Panc1 (cell line): ENCODE measurements at regions not wholly inside any gene's neighbourhood (a gene's known extent, or its start where the extent isn't known, plus 50 kb on each side); places are given as distances from the start of the nearest gene placed in this dataset.

Experiments used
- ATAC-seq: fragments of 200-7000 bp; cut with Tn5 transposase; 2 replicates; pipeline ENCODE4 v1.9.1; 2020; ENCODE audit warnings: mild to moderate bottlenecking, moderate library complexity
- BruUV-seq: library from RNA; stranded (reverse); fragments of 400-500 nt; replicated peaks from 2 replicates; lab custom pipeline; 2021; lab: Mats Ljungman, UMichigan
- CTCF ChIA-PET: fragments of 300-600 bp; sonication (Branson Sonifier 250); formaldehyde crosslinking; loops from one replicate; lab custom pipeline; 2022; ENCODE audit warnings: antibody characterized with exemption; lab: Charles Lee
- POLR2A ChIA-PET: fragments of 300-600 bp; sonication (Branson Sonifier 250); formaldehyde crosslinking; loops from one replicate; lab custom pipeline; 2022; ENCODE audit warnings: antibody characterized with exemption; lab: Charles Lee
- DNase-seq: peaks from one replicate; pipeline ENCODE4 v3.0.0-alpha.2; 2010; ENCODE audit warnings: low read depth, low spot score
- H3K27ac ChIP-seq: 2 replicates; pipeline ENCODE4 v1.5.1; 2011; ENCODE audit warnings: mild to moderate bottlenecking, low read length, inconsistent platforms
- H3K27me3 ChIP-seq: fragments of 200-500 bp; sonication (Bioruptor generic); 2 replicates; pipeline ENCODE4 v1.6.0; 2014; ENCODE audit warnings: low read length, inconsistent platforms; ENCODE audit not compliant: control insufficient read depth, insufficient read depth
- H3K36me3 ChIP-seq: fragments of 200-500 bp; sonication (Bioruptor generic); 2 replicates; pipeline ENCODE4 v1.5.1; 2014; ENCODE audit warnings: inconsistent platforms, mild to moderate bottlenecking, low read length, moderate library complexity; ENCODE audit not compliant: control insufficient read depth, insufficient read depth
- H3K4me1 ChIP-seq: 2 replicates; pipeline ENCODE4 v1.5.1; 2011; ENCODE audit warnings: inconsistent platforms, mild to moderate bottlenecking, low read length, moderate library complexity; ENCODE audit not compliant: control insufficient read depth, insufficient read depth
- H3K4me3 ChIP-seq, 2 experiments: 2 replicates each; pipeline ENCODE4 v1.5.1; 2011 to 2012; ENCODE audit warnings: low read depth in 2 of 2, low read length in 2 of 2, mild to moderate bottlenecking in 2 of 2, inconsistent platforms in 1 of 2, moderate library complexity in 1 of 2
- H3K9me3 ChIP-seq: fragments of 200-500 bp; sonication (Bioruptor generic); 2 replicates; pipeline ENCODE4 v1.5.1; 2014; ENCODE audit warnings: low read depth, mild to moderate bottlenecking, inconsistent platforms, low read length, moderate library complexity; ENCODE audit not compliant: control insufficient read depth, insufficient read depth
- POLR2AphosphoS5 ChIP-seq: IDR thresholded peaks from 2 replicates; pipeline ENCODE4 v1.6.1; 2012; ENCODE audit warnings: mild to moderate bottlenecking, low read depth, low read length, moderate library complexity
- REST ChIP-seq, 2 experiments: IDR thresholded peaks; 2 replicates each; pipeline ENCODE4 v1.6.1; 2011 to 2012; ENCODE audit warnings: low read depth in 2 of 2, control low read depth in 1 of 2, low read length in 1 of 2, mild to moderate bottlenecking in 1 of 2, moderate library complexity in 1 of 2; ENCODE audit not compliant: insufficient read depth in 1 of 2
- SIN3A ChIP-seq: IDR thresholded peaks from 2 replicates; pipeline ENCODE4 v1.6.1; 2012; ENCODE audit warnings: low read depth, mild to moderate bottlenecking, low read length, moderate library complexity, borderline replicate concordance; ENCODE audit not compliant: insufficient read depth
- TCF7L2 ChIP-seq: IDR thresholded peaks from 2 replicates; pipeline ENCODE4 v1.6.1; 2011; ENCODE audit warnings: mild to moderate bottlenecking, low read depth, low read length, inconsistent platforms
- in situ Hi-C: cut with HindIII; loops from 2 replicates; pipeline ENCODE4 v1.10.0; 2016; ENCODE audit warnings: low sequenced_read_pairs, low pct_unique_long_range_greater_than_20kb
- intact Hi-C: fragments of 100-400 bp; cut with micrococcal nuclease; formaldehyde crosslinking; loops from one replicate; pipeline ENCODE4 v1.10.0; 2022; ENCODE audit not compliant: unreplicated experiment
- TF ChIP-seq, protein P1 (sequence below): fragments of 450-650 bp; IDR thresholded peaks from 2 replicates; pipeline ENCODE4 v1.5.1; 2017; ENCODE audit warnings: mild to moderate bottlenecking

DNA sequence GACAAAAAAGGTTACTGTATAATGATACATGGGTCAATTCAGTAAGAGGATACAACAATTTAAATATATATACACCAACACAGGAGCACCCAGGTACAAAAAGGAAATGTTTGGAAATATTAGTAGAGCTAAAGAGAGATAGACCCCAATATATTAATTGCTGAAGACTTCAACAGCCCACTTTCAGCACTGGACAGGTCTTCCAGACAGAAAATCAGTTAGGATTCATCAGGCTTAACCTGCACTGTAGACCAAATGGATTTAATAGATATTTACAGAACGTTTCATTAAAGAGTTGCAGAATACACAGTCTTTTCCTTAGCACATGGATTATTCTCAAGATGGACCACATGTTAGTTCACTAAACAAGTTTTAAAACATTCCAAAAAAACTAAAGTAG, 845.9 kb upstream of the GBE1 start:
- no peaks in the 10 kb centered on the region for H3K4me1 ChIP-seq
- no TSS peak for BruUV-seq

DNA sequence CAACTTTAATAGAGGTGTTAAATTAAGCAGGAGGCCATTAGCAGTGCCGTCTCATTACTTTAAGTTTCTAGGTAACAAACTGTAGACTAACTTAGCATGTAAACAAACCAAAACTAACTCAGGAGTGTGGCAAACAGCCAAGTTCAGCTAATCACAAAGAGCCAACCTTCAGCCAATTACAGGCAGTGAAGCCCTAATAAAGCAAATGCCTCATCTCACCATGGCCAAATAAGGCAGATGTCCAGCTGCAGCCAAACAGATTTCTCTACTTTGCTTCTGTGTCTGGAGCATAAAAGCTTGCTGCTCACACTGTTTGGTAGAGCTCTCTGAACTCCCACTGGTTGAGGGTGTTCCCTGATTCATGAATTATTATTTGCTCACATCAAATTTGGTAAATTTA, 835.4 kb upstream of the GBE1 start:
- intact Hi-C loops, result no loop called here
- no TSS peak for BruUV-seq
- ChIA-PET CTCF (no interaction called here), POLR2A (no interaction called here)
- Histone ChIP-seq H3K27me3 (no peaks in the 10 kb centered on the region), H3K9me3 (no peaks in the 10 kb centered on the region), H3K27ac (no peak overlapping the region), H3K36me3 (no peaks in the 10 kb centered on the region), H3K4me1 (no peaks in the 10 kb centered on the region), H3K4me3 (no peak overlapping the region)
- DNase-seq, result no peak
- no peak for ATAC-seq
- in situ Hi-C loops, result no loop called here
- TF ChIP-seq, protein P1, sequence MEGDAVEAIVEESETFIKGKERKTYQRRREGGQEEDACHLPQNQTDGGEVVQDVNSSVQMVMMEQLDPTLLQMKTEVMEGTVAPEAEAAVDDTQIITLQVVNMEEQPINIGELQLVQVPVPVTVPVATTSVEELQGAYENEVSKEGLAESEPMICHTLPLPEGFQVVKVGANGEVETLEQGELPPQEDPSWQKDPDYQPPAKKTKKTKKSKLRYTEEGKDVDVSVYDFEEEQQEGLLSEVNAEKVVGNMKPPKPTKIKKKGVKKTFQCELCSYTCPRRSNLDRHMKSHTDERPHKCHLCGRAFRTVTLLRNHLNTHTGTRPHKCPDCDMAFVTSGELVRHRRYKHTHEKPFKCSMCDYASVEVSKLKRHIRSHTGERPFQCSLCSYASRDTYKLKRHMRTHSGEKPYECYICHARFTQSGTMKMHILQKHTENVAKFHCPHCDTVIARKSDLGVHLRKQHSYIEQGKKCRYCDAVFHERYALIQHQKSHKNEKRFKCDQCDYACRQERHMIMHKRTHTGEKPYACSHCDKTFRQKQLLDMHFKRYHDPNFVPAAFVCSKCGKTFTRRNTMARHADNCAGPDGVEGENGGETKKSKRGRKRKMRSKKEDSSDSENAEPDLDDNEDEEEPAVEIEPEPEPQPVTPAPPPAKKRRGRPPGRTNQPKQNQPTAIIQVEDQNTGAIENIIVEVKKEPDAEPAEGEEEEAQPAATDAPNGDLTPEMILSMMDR, result no peak
- TF ChIP-seq POLR2AphosphoS5, result no peak
- TF ChIP-seq TCF7L2, result no peak
- TF ChIP-seq SIN3A, result no peak
- no peak for TF ChIP-seq REST (IDR thresholded peaks at IDR 0.05; ENCODE audit: insufficient read depth in 1 of 2, low read depth in 2 of 2, low read length in 1 of 2)

More for the DNA sequence above, 845.9 kb upstream of the GBE1 start:
- DNase-seq (no peak), ATAC-seq (no peak)
- Histone ChIP-seq H3K36me3 (no peaks in the 10 kb centered on the region), H3K4me3 (no peak overlapping the region), H3K9me3 (no peaks in the 10 kb centered on the region), H3K27me3 (no peaks in the 10 kb centered on the region), H3K27ac (no peak overlapping the region)
- ChIA-PET CTCF (no interaction called here), POLR2A (no interaction called here)
- intact Hi-C loops (no loop called here), in situ Hi-C loops (no loop called here)
- TF ChIP-seq TCF7L2 (no peak), SIN3A (no peak), REST (IDR thresholded peaks at IDR 0.05; ENCODE audit: insufficient read depth in 1 of 2, low read depth in 2 of 2, low read length in 1 of 2) (no peak), POLR2AphosphoS5 (no peak)
- TF ChIP-seq, protein P1, result no peak
